Natural killer cell (primary cell): ENCODE measurements at regions not wholly inside any gene's neighbourhood (a gene's known extent, or its start where the extent isn't known, plus 50 kb on each side); places are given as distances from the start of the nearest gene placed in this dataset.

Source experiments
- ATAC-seq, 3 donors: fragments of 150-1000 bp in 2 of 3; fragments of 200-7000 bp in 1 of 3; cut with Tn5 transposase; 1 replicate in 1 of 3; 2 replicates in 2 of 3; pipeline ENCODE4 v1.10.0; 2021; ENCODE audit warnings: mild to moderate bottlenecking in 2 of 3, moderate library complexity in 2 of 3
- DNase-seq, 2 donors: peaks; one replicate each; pipeline versions ENCODE4 v3.0.0 to v3.0.0-alpha.2; 2013 to 2021; ENCODE audit warnings: mixed read lengths in 1 of 2
- H3K27ac ChIP-seq: one replicate; pipeline ENCODE4 v1.5.1; 2013; ENCODE audit warnings: mild to moderate bottlenecking, low read length
- H3K27me3 ChIP-seq: one replicate; pipeline ENCODE4 v1.6.1; 2013; ENCODE audit warnings: low read length; ENCODE audit not compliant: control insufficient read depth, insufficient read depth
- H3K36me3 ChIP-seq: one replicate; pipeline ENCODE4 v1.6.1; 2013; ENCODE audit warnings: low read length; ENCODE audit not compliant: control insufficient read depth, insufficient read depth
- H3K4me1 ChIP-seq: one replicate; pipeline ENCODE4 v1.6.1; 2013; ENCODE audit warnings: low read length; ENCODE audit not compliant: control insufficient read depth, insufficient read depth
- H3K4me3 ChIP-seq: one replicate; pipeline ENCODE4 v1.5.1; 2013; ENCODE audit warnings: low read length
- H3K9me3 ChIP-seq: one replicate; pipeline ENCODE4 v1.6.1; 2013; ENCODE audit warnings: low read length; ENCODE audit not compliant: control insufficient read depth, insufficient read depth
- H3K27ac Mint-ChIP-seq, 2 donors: one replicate each; pipeline ENCODE4 v1.8.0; 2022; ENCODE audit warnings: mild to moderate bottlenecking in 2 of 2, mixed read lengths in 2 of 2, moderate library complexity in 1 of 2
- H3K27me3 Mint-ChIP-seq, 2 donors: one replicate each; pipeline ENCODE4 v1.8.0; 2022; ENCODE audit warnings: low read depth in 2 of 2, mixed read lengths in 2 of 2
- H3K36me3 Mint-ChIP-seq: one replicate; pipeline ENCODE4 v1.8.0; 2022; ENCODE audit warnings: mixed read lengths
- H3K4me1 Mint-ChIP-seq, 2 donors: one replicate each; pipeline ENCODE4 v1.8.0; 2022; ENCODE audit warnings: mixed read lengths in 2 of 2
- H3K4me3 Mint-ChIP-seq: one replicate; pipeline ENCODE4 v1.8.0; 2022; ENCODE audit warnings: mild to moderate bottlenecking, moderate library complexity, mixed read lengths
- H3K9me3 Mint-ChIP-seq, 2 donors: one replicate each; pipeline ENCODE4 v1.8.0; 2022; ENCODE audit warnings: mixed read lengths in 2 of 2
- whole genome bisulfite sequencing: methylation state at CpG from one replicate; pipeline ENCODE4 v1.1.7; 2013; ENCODE audit warnings: missing lambda C conversion rate; ENCODE audit not compliant: insufficient coverage; 5-methylcytosine and 5-hydroxymethylcytosine counted together
- intact Hi-C: fragments of 100-400 bp; cut with micrococcal nuclease; formaldehyde crosslinking; loops from one replicate; pipeline ENCODE4 v1.14.2; 2022
- TF ChIP-seq, protein P1 (sequence below): fragments of 200-600 bp; IDR thresholded peaks from one replicate; pipeline ENCODE4 v1.8.0; 2022; ENCODE audit warnings: antibody characterized with exemption

DNA sequence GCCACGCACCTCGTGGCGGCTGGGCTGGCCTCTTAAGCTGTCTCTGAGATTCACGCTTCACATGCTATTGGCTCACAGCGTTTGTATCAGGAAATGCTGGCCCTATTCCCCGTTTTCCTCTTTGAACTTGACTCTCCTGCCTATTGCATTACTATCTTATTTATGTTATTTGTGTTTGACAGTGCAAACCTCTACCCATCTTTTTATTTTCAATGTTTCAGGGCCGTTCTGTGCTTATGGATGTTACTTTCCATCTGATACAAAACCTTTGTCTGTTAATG, 149.9 kb upstream of the TWIST2 start:
- WGBS = 84% methylated on average over 6 of the region's 7 CpGs
- no peaks in the 10 kb centered on the region for H3K9me3 ChIP-seq
- Mint-ChIP-seq H3K4me3 (no peak overlapping the region), H3K27me3 (peaks cover 6 to 8% of the 10 kb centered on the region in 2 donors), H3K36me3 (no peaks in the 10 kb centered on the region), H3K4me1 (no peaks in the 10 kb centered on the region), H3K9me3 (no peaks in the 10 kb centered on the region), H3K27ac (no peak overlapping the region)
- TF ChIP-seq, protein P1, sequence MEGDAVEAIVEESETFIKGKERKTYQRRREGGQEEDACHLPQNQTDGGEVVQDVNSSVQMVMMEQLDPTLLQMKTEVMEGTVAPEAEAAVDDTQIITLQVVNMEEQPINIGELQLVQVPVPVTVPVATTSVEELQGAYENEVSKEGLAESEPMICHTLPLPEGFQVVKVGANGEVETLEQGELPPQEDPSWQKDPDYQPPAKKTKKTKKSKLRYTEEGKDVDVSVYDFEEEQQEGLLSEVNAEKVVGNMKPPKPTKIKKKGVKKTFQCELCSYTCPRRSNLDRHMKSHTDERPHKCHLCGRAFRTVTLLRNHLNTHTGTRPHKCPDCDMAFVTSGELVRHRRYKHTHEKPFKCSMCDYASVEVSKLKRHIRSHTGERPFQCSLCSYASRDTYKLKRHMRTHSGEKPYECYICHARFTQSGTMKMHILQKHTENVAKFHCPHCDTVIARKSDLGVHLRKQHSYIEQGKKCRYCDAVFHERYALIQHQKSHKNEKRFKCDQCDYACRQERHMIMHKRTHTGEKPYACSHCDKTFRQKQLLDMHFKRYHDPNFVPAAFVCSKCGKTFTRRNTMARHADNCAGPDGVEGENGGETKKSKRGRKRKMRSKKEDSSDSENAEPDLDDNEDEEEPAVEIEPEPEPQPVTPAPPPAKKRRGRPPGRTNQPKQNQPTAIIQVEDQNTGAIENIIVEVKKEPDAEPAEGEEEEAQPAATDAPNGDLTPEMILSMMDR = no peak
- no peaks in the 10 kb centered on the region for H3K27me3 ChIP-seq
- ATAC-seq = no peak
- no peak overlapping the region for H3K4me3 ChIP-seq
- no peaks in the 10 kb centered on the region for H3K36me3 ChIP-seq
- H3K27ac ChIP-seq = no peak overlapping the region
- H3K4me1 ChIP-seq = no peaks in the 10 kb centered on the region
- intact Hi-C loops = no loop called here
- DNase-seq = no peak

GRCh38 chr2:238698451-238699306, 149.2 kb upstream of the TWIST2 start:
- Histone ChIP-seq H3K36me3 (no peaks in the 10 kb centered on the region), H3K27me3 (no peaks in the 10 kb centered on the region), H3K4me3 (no peak overlapping the region), H3K9me3 (no peaks in the 10 kb centered on the region), H3K27ac (no peak overlapping the region), H3K4me1 (no peaks in the 10 kb centered on the region)
- TF ChIP-seq, protein P1 = no peak
- H3K27ac Mint-ChIP-seq = no peak overlapping the region
- WGBS = 85% methylated on average over 20 of the region's 20 CpGs
- no peak overlapping the region for H3K4me3 Mint-ChIP-seq
- no peaks in the 10 kb centered on the region for H3K9me3 Mint-ChIP-seq
- no peaks in the 10 kb centered on the region for H3K4me1 Mint-ChIP-seq
- DNase-seq (no peak), ATAC-seq (no peak)
- peaks cover 6 to 8% of the 10 kb centered on the region in 2 donors for H3K27me3 Mint-ChIP-seq
- no peaks in the 10 kb centered on the region for H3K36me3 Mint-ChIP-seq
- intact Hi-C loops = no loop called here

- Histone ChIP-seq H3K27me3 (no peaks in the 10 kb centered on the region), H3K4me1 (no peaks in the 10 kb centered on the region), H3K4me3 (no peak overlapping the region), H3K36me3 (no peaks in the 10 kb centered on the region), H3K9me3 (no peaks in the 10 kb centered on the region), H3K27ac (no peak overlapping the region)
- H3K4me3 Mint-ChIP-seq = no peak overlapping the region
- no peaks in the 10 kb centered on the region for H3K36me3 Mint-ChIP-seq
- no peak for DNase-seq
- TF ChIP-seq, protein P1 = no peak
- H3K4me1 Mint-ChIP-seq = no peaks in the 10 kb centered on the region
- no peak overlapping the region for H3K27ac Mint-ChIP-seq
- WGBS = 89% methylated on average over 13 of the region's 13 CpGs
- H3K9me3 Mint-ChIP-seq = no peaks in the 10 kb centered on the region
- intact Hi-C loops = no loop called here
- peaks cover 4 to 6% of the 10 kb centered on the region in 2 donors for H3K27me3 Mint-ChIP-seq
- no peak for ATAC-seq
These were observed 148.4 kb upstream of the TWIST2 start for GRCh38 chr2:238699307-238700116.
